Activated CD8-positive, alpha-beta T cell treated with anti-CD3 and anti-CD28 coated beads for 36 hours (primary cell): ENCODE measurements at regions not wholly inside any gene's neighbourhood (a gene's known extent, or its start where the extent isn't known, plus 50 kb on each side); places are given as distances from the start of the nearest gene placed in this dataset.

Experiments
- ATAC-seq: fragments of 200-7000 bp; cut with Tn5 transposase; one replicate; pipeline ENCODE4 v1.10.0; 2021; ENCODE audit warnings: mild to moderate bottlenecking, moderate library complexity
- CTCF ChIA-PET: fragments of 350-600 bp; sonication (Branson Sonifier 250); formaldehyde crosslinking; loops from one replicate; lab custom pipeline; 2021; ENCODE audit warnings: antibody characterized with exemption; lab: Charles Lee
- POLR2A ChIA-PET: fragments of 350-600 bp; sonication (Branson Sonifier 250); formaldehyde crosslinking; loops from one replicate; lab custom pipeline; 2021; ENCODE audit warnings: antibody characterized with exemption; lab: Charles Lee
- DNase-seq: peaks from one replicate; pipeline ENCODE4 v3.0.0-alpha.2; 2020
- H3K27ac Mint-ChIP-seq: one replicate; pipeline ENCODE4 v1.8.0; 2021; ENCODE audit warnings: mild to moderate bottlenecking, mixed read lengths
- H3K27me3 Mint-ChIP-seq: one replicate; pipeline ENCODE4 v1.8.0; 2021; ENCODE audit warnings: mixed read lengths
- H3K36me3 Mint-ChIP-seq: one replicate; pipeline ENCODE4 v1.8.0; 2021; ENCODE audit warnings: low read depth, mixed read lengths
- H3K4me1 Mint-ChIP-seq: one replicate; pipeline ENCODE4 v1.8.0; 2021; ENCODE audit warnings: low read depth, mixed read lengths
- H3K4me3 Mint-ChIP-seq: one replicate; pipeline ENCODE4 v1.8.0; 2021; ENCODE audit warnings: mild to moderate bottlenecking, moderate library complexity, mixed read lengths
- H3K9me3 Mint-ChIP-seq: one replicate; pipeline ENCODE4 v1.8.0; 2021; ENCODE audit warnings: mixed read lengths
- CTCF ChIP-seq: fragments of 200-600 bp; IDR thresholded peaks from one replicate; pipeline ENCODE4 v1.8.0; 2022; ENCODE audit warnings: antibody characterized with exemption, mild to moderate bottlenecking
- intact Hi-C: fragments of 100-400 bp; cut with micrococcal nuclease; formaldehyde crosslinking; loops from one replicate; pipeline ENCODE4 v1.10.0; 2022

- Mint-ChIP-seq H3K9me3 (no peaks in the 10 kb centered on the region), H3K4me3 (no peak overlapping the region), H3K27ac (no peak overlapping the region), H3K4me1 (no peaks in the 10 kb centered on the region), H3K36me3 (no peaks in the 10 kb centered on the region), H3K27me3 (no peaks in the 10 kb centered on the region)
- TF ChIP-seq CTCF: no peak
- no peak for ATAC-seq
- POLR2A ChIA-PET: no interaction called here
- intact Hi-C loops: no loop called here
- no peak for DNase-seq
- CTCF ChIA-PET: no interaction called here
These were observed 84.8 kb upstream of the KITLG start for GRCh38 chr12:88665071-88665470.

- Mint-ChIP-seq H3K36me3 (no peaks in the 10 kb centered on the region), H3K27ac (no peak overlapping the region), H3K9me3 (no peaks in the 10 kb centered on the region), H3K4me3 (no peak overlapping the region), H3K27me3 (no peaks in the 10 kb centered on the region), H3K4me1 (no peaks in the 10 kb centered on the region)
- ChIA-PET CTCF (no interaction called here), POLR2A (no interaction called here)
- intact Hi-C loops: no loop called here
- TF ChIP-seq CTCF: no peak
- ATAC-seq (no peak), DNase-seq (no peak)
These were observed 82.7 kb upstream of the KITLG start for GRCh38 chr12:88662961-88663360.

- ATAC-seq (no peak), DNase-seq (no peak)
- Mint-ChIP-seq H3K27me3 (no peaks in the 10 kb centered on the region), H3K36me3 (no peaks in the 10 kb centered on the region), H3K27ac (no peak overlapping the region), H3K4me1 (no peaks in the 10 kb centered on the region), H3K4me3 (no peak overlapping the region), H3K9me3 (no peaks in the 10 kb centered on the region)
- ChIA-PET POLR2A (no interaction called here), CTCF (no interaction called here)
- intact Hi-C loops: no loop called here
- TF ChIP-seq CTCF: no peak
These were observed 81.8 kb upstream of the KITLG start for GRCh38 chr12:88662093-88662492.

- no peaks in the 10 kb centered on the region for H3K36me3 Mint-ChIP-seq
- H3K4me1 Mint-ChIP-seq: no peaks in the 10 kb centered on the region
- H3K27ac Mint-ChIP-seq: no peak overlapping the region
- intact Hi-C loops: no loop called here
- no peaks in the 10 kb centered on the region for H3K27me3 Mint-ChIP-seq
- ATAC-seq: no peak
- no peak for TF ChIP-seq CTCF
- CTCF ChIA-PET: no interaction called here
- POLR2A ChIA-PET: no interaction called here
- DNase-seq: no peak
- H3K9me3 Mint-ChIP-seq: no peaks in the 10 kb centered on the region
- H3K4me3 Mint-ChIP-seq: no peak overlapping the region
These were observed 77.7 kb upstream of the KITLG start for GRCh38 chr12:88658009-88658408.

- POLR2A ChIA-PET: no interaction called here
- no peak overlapping the region for H3K27ac Mint-ChIP-seq
- H3K4me1 Mint-ChIP-seq: no peaks in the 10 kb centered on the region
- H3K4me3 Mint-ChIP-seq: no peak overlapping the region
- ATAC-seq (no peak), DNase-seq (no peak)
- intact Hi-C loops: no loop called here
- no peaks in the 10 kb centered on the region for H3K27me3 Mint-ChIP-seq
- no peaks in the 10 kb centered on the region for H3K36me3 Mint-ChIP-seq
- no peak for TF ChIP-seq CTCF
- CTCF ChIA-PET: no interaction called here
- no peaks in the 10 kb centered on the region for H3K9me3 Mint-ChIP-seq
These were observed 70.4 kb upstream of the KITLG start for GRCh38 chr12:88650715-88651114.
